ENCODE measurements at regions not wholly inside any gene's neighbourhood (a gene's known extent, or its start where the extent isn't known, plus 50 kb on each side); places are given as distances from the start of the nearest gene placed in this dataset.

GRCh38 chr17:409848-410542, 57.4 kb upstream of the RPH3AL start:
- peaks cover 9% of the 10 kb centered on the region for H3K4me1 ChIP-seq (ENCODE audit: low read length)
- TF ChIP-seq CTCF (IDR thresholded peaks at IDR 0.05; ENCODE audit: low read depth, low read length) (no peak), EZH2phosphoT487 (IDR thresholded peaks at IDR 0.05; ENCODE audit: low read depth) (no peak)
- H3K9me3 ChIP-seq (ENCODE audit: insufficient read depth, low read length): no peaks in the 10 kb centered on the region
- peak overlapping the region; percentile 85 for H3K9ac ChIP-seq (ENCODE audit: low read length)
- no peaks in the 10 kb centered on the region for H3K27me3 ChIP-seq (ENCODE audit: low read depth, low read length)
- no peaks in the 10 kb centered on the region for H3K36me3 ChIP-seq (replicated peaks; ENCODE audit: low read depth, low read length)
- H3K4me2 ChIP-seq (ENCODE audit: low read length): peak overlapping the region; percentile 99
- peak overlapping the region; percentile 89; the same call in 1 of the 2 replicates for H2AFZ ChIP-seq (ENCODE audit: low read depth, low read length)
- peak overlapping the region; percentile 96 for H3K4me3 ChIP-seq (ENCODE audit: low read length)
- H3K27ac ChIP-seq (ENCODE audit: low read length): peak overlapping the region; percentile 40; the same call in 1 of the 2 replicates
- no peaks in the 10 kb centered on the region for H3K79me2 ChIP-seq (ENCODE audit: low read length)
- H4K20me1 ChIP-seq (ENCODE audit: insufficient read depth, low read length): no peaks in the 10 kb centered on the region

DNA sequence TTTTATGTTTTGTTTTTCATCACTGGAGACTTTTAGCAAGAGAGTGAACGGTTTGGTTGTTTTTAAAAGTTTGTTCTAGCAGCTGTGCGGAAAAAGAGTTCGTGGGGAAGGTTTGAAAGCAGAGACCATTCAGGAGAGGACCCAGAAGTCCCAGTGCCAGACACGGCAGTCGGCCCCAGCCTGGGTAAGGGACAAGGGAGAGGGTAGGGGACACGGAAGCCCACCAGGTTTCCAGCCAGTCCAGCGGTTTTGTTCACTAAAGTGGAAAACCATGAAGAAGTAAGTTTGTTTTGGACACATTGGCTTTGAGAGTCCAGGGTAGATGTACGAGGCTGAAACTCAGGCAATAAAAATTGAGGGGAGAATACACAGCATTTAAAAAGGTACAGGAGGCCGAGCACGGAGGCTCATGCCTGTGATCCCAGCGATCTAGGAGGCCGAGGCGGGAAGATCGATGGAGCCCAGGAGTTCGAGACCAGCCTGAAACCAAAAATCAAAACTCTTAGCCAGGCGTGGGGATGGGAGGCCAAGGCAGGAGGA, 56.8 kb upstream of the RPH3AL start:
- Histone ChIP-seq H3K27me3 (ENCODE audit: low read depth, low read length) (no peaks in the 10 kb centered on the region), H3K9me3 (ENCODE audit: insufficient read depth, low read length) (no peaks in the 10 kb centered on the region), H3K4me3 (ENCODE audit: low read length) (peak overlapping the region; percentile 94), H3K36me3 (replicated peaks; ENCODE audit: low read depth, low read length) (no peaks in the 10 kb centered on the region), H3K4me1 (ENCODE audit: low read length) (peaks cover 9% of the 10 kb centered on the region), H3K9ac (ENCODE audit: low read length) (peak overlapping the region; percentile 85), H3K79me2 (ENCODE audit: low read length) (no peaks in the 10 kb centered on the region), H3K4me2 (ENCODE audit: low read length) (peak overlapping the region; percentile 99), H2AFZ (ENCODE audit: low read depth, low read length) (peak overlapping the region; percentile 89; the same call in 1 of the 2 replicates), H4K20me1 (ENCODE audit: insufficient read depth, low read length) (no peaks in the 10 kb centered on the region), H3K27ac (ENCODE audit: low read length) (peak overlapping the region; percentile 40; the same call in 1 of the 2 replicates)
- TF ChIP-seq EZH2phosphoT487 (IDR thresholded peaks at IDR 0.05; ENCODE audit: low read depth) (no peak), CTCF (IDR thresholded peaks at IDR 0.05; ENCODE audit: low read depth, low read length) (no peak)

GRCh38 chr17:404703-405102, 52.1 kb upstream of the RPH3AL start:
- no peaks in the 10 kb centered on the region for H3K27me3 ChIP-seq (ENCODE audit: low read depth, low read length)
- no peaks in the 10 kb centered on the region for H3K36me3 ChIP-seq (replicated peaks; ENCODE audit: low read depth, low read length)
- no peak for TF ChIP-seq EZH2phosphoT487 (IDR thresholded peaks at IDR 0.05; ENCODE audit: low read depth)
- TF ChIP-seq CTCF (IDR thresholded peaks at IDR 0.05; ENCODE audit: low read depth, low read length): no peak
- H3K4me1 ChIP-seq (ENCODE audit: low read length): peaks cover 5% of the 10 kb centered on the region; the same call in 1 of the 2 replicates
- H3K4me2 ChIP-seq (ENCODE audit: low read length): no peak overlapping the region
- H4K20me1 ChIP-seq (ENCODE audit: insufficient read depth, low read length): no peaks in the 10 kb centered on the region
- H3K27ac ChIP-seq (ENCODE audit: low read length): no peak overlapping the region
- H3K9ac ChIP-seq (ENCODE audit: low read length): no peak overlapping the region
- no peak overlapping the region for H3K4me3 ChIP-seq (ENCODE audit: low read length)
- no peak overlapping the region for H2AFZ ChIP-seq (ENCODE audit: low read depth, low read length)
- H3K79me2 ChIP-seq (ENCODE audit: low read length): no peaks in the 10 kb centered on the region
- H3K9me3 ChIP-seq (ENCODE audit: insufficient read depth, low read length): no peaks in the 10 kb centered on the region
